T-helper 1 cell treated with Interleukin-12 subunit alpha and Interleukin-12 subunit beta and Interleukin-4 antibody, amounts not matched to agents 30 μg/mL and 1 μg/mL, for 36 hours (primary cell): ENCODE measurements at regions not wholly inside any gene's neighbourhood (a gene's known extent, or its start where the extent isn't known, plus 50 kb on each side); places are given as distances from the start of the nearest gene placed in this dataset.

Source experiments
- H3K27ac Mint-ChIP-seq: one replicate; pipeline ENCODE4 v1.8.0; 2021; ENCODE audit warnings: mild to moderate bottlenecking, mixed read lengths
- H3K27me3 Mint-ChIP-seq: one replicate; pipeline ENCODE4 v1.8.0; 2021; ENCODE audit warnings: low read depth, mixed read lengths
- H3K36me3 Mint-ChIP-seq: one replicate; pipeline ENCODE4 v1.8.0; 2021; ENCODE audit warnings: low read depth, mixed read lengths
- H3K4me1 Mint-ChIP-seq: one replicate; pipeline ENCODE4 v1.8.0; 2021; ENCODE audit warnings: low read depth, mixed read lengths
- H3K4me3 Mint-ChIP-seq: one replicate; pipeline ENCODE4 v1.8.0; 2021; ENCODE audit warnings: mild to moderate bottlenecking, moderate library complexity, mixed read lengths
- H3K9me3 Mint-ChIP-seq: one replicate; pipeline ENCODE4 v1.8.0; 2021; ENCODE audit warnings: mixed read lengths

DNA sequence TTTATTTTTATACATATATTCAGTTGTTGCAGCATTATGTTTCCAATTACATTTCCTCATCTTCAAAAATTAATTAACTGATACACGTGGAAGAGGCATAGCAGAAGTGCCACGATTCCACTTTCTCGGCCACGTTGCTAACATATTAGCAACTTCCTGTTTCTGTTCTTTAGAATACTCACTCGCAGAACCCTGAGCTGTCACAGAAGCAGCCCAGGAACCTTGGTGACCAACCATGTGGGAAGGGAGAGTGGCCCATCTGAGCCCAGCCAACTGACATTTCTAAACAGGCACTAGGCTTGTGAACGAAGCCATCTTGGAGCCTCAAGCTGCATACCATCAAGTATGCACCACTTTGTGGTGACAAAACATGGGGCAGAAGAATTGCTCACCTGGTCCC, 350.1 kb downstream of the CBLN2 start:
- Mint-ChIP-seq H3K4me1 (no peaks in the 10 kb centered on the region), H3K4me3 (no peak overlapping the region), H3K9me3 (peaks cover 6% of the 10 kb centered on the region), H3K27me3 (no peaks in the 10 kb centered on the region), H3K36me3 (no peaks in the 10 kb centered on the region), H3K27ac (no peak overlapping the region)

- no peak overlapping the region for H3K4me3 Mint-ChIP-seq
- peaks cover 6% of the 10 kb centered on the region for H3K9me3 Mint-ChIP-seq
- H3K27ac Mint-ChIP-seq, result no peak overlapping the region
- no peaks in the 10 kb centered on the region for H3K27me3 Mint-ChIP-seq
- no peaks in the 10 kb centered on the region for H3K36me3 Mint-ChIP-seq
- no peaks in the 10 kb centered on the region for H3K4me1 Mint-ChIP-seq
Measured at GRCh38 chr18:72187956-72188355, 356.2 kb downstream of the CBLN2 start.

DNA sequence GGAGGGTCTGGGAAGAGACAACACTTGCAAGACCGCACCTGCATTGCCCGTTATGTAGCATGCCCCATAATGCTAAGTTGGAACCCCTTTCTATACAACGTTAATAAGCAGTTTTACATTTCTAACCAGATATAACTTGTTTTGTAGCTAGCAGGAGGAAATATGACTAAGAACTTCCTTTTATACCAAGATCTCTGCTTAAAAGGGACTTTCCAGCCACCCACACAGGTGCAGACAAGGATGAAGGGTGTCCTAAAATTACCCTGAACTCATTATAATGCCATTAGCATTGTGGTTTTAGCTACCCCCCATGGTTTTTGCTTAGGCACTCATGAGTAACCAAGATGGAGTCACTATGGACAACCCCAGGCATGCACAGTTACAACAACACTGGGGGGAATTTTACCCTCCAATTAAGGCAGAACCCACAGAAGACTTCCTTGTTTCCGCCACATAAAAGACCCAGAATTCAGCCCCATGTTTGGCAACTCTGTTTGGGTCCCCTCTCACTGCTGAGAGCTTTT, 362.8 kb downstream of the CBLN2 start:
- Mint-ChIP-seq H3K36me3 (no peaks in the 10 kb centered on the region), H3K27ac (peak overlapping the region; percentile 7), H3K9me3 (peaks cover 18% of the 10 kb centered on the region), H3K4me3 (no peak overlapping the region), H3K27me3 (no peaks in the 10 kb centered on the region), H3K4me1 (peaks cover 2% of the 10 kb centered on the region)

- Mint-ChIP-seq H3K27me3 (no peaks in the 10 kb centered on the region), H3K4me1 (peaks cover 2% of the 10 kb centered on the region), H3K9me3 (peaks cover 22% of the 10 kb centered on the region), H3K4me3 (no peak overlapping the region), H3K36me3 (no peaks in the 10 kb centered on the region), H3K27ac (peak overlapping the region; percentile 7)
Measured at GRCh38 chr18:72180689-72181088, 363.5 kb downstream of the CBLN2 start.

GRCh38 chr18:72174972-72175649, 369.0 kb downstream of the CBLN2 start:
- H3K36me3 Mint-ChIP-seq, result no peaks in the 10 kb centered on the region
- no peak overlapping the region for H3K27ac Mint-ChIP-seq
- no peaks in the 10 kb centered on the region for H3K4me1 Mint-ChIP-seq
- H3K27me3 Mint-ChIP-seq, result no peaks in the 10 kb centered on the region
- peaks cover 10% of the 10 kb centered on the region for H3K9me3 Mint-ChIP-seq
- H3K4me3 Mint-ChIP-seq, result no peak overlapping the region

GRCh38 chr18:72171596-72171995, 372.5 kb downstream of the CBLN2 start:
- H3K9me3 Mint-ChIP-seq, result peaks cover 7% of the 10 kb centered on the region
- no peaks in the 10 kb centered on the region for H3K4me1 Mint-ChIP-seq
- no peak overlapping the region for H3K4me3 Mint-ChIP-seq
- H3K27ac Mint-ChIP-seq, result no peak overlapping the region
- H3K27me3 Mint-ChIP-seq, result no peaks in the 10 kb centered on the region
- H3K36me3 Mint-ChIP-seq, result no peaks in the 10 kb centered on the region

DNA sequence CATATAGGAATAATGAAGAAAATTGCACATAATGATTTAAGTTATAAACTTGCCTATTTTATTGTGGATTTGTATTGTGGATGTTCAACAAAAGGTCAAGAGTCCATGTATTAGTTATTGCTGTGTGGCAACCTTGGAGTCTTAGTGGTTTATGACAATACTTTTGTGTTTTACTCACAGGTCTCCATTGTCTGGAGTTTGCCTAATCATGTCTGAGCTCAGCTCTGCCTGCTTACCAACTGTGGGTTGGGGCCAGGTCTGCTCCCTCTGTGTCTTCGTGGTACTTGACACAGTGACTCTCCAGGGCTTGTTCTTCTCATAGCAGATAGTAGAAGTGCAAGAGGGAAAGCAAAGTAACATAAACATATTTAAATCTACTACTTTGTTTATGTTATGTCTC, 382.5 kb downstream of the CBLN2 start:
- no peaks in the 10 kb centered on the region for H3K27me3 Mint-ChIP-seq
- no peak overlapping the region for H3K4me3 Mint-ChIP-seq
- no peaks in the 10 kb centered on the region for H3K4me1 Mint-ChIP-seq
- H3K27ac Mint-ChIP-seq, result no peak overlapping the region
- H3K36me3 Mint-ChIP-seq, result no peaks in the 10 kb centered on the region
- H3K9me3 Mint-ChIP-seq, result no peaks in the 10 kb centered on the region

DNA sequence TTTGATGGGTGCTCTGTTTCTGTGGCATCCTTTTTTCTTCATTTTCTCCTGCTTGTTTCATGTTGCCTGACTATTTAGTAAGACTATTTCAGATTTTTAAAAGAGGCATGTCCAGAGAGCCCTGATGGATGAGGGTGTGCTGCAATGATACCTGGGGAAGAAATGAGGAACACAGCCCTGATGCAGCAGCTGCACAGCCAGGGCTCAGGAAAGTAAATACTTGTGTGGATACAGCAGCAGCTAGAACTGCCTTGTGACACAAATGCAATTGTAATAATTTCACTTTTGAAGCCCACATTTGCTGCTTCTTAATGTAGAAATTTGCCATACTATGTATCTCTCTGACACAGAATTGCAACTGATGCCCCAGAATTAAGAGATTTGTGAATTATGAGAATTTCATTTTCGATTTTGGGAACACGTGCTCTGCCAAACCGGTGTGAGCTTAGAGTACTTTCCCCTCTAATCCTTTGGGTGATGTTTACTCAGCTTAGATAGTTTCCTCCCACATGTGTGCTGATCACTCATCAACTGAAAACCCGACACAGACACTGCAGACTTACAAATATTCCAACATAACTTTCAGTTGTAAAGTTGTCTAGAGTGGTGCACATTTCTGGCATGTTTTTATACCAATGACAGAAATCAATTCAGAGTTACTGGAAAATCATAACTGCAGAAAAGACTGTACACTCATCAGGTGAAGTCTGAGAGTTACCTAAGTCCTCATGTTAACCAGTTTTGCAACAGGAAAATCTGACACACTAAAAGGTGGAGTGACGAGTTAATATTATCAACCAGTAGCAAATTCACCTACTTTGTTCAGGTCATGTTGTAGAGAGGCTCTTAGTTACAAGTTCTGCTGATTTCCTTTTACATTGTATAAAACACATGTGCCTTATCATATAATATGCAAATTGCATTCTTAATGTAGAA, 383.4 kb downstream of the CBLN2 start:
- no peaks in the 10 kb centered on the region for H3K36me3 Mint-ChIP-seq

GRCh38 chr18:72155327-72155726, 388.8 kb downstream of the CBLN2 start:
- H3K36me3 Mint-ChIP-seq, result no peaks in the 10 kb centered on the region
- no peaks in the 10 kb centered on the region for H3K9me3 Mint-ChIP-seq
- no peak overlapping the region for H3K4me3 Mint-ChIP-seq
- H3K27me3 Mint-ChIP-seq, result no peaks in the 10 kb centered on the region
- H3K27ac Mint-ChIP-seq, result no peak overlapping the region
- no peaks in the 10 kb centered on the region for H3K4me1 Mint-ChIP-seq

More for the DNA sequence above, 383.4 kb downstream of the CBLN2 start:
- Mint-ChIP-seq H3K27me3 (no peaks in the 10 kb centered on the region), H3K4me3 (no peak overlapping the region), H3K4me1 (no peaks in the 10 kb centered on the region), H3K9me3 (no peaks in the 10 kb centered on the region), H3K27ac (no peak overlapping the region)

GRCh38 chr18:72154926-72155325, 389.2 kb downstream of the CBLN2 start:
- Mint-ChIP-seq H3K4me1 (no peaks in the 10 kb centered on the region), H3K27ac (no peak overlapping the region), H3K4me3 (no peak overlapping the region), H3K9me3 (no peaks in the 10 kb centered on the region), H3K27me3 (no peaks in the 10 kb centered on the region), H3K36me3 (no peaks in the 10 kb centered on the region)

DNA sequence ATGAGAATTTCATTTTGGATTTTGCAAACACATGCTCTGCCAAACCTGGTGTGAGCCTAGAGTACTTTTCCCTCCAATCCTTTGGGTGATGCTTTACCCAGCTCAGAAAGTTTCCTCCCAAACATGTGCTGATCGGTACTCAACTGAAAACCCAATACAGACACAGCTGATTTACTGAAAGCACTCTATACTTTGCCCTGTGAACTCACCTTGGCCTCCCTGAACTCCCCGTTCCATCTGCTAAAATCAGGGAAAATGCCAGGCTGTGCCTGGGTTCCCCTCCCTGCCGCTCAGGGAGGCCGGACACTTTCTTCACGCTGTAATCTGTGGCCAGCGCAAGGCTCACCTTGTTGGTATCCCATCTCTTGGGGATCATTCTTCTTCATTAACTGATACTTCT, 391.2 kb downstream of the CBLN2 start:
- no peaks in the 10 kb centered on the region for H3K9me3 Mint-ChIP-seq
- H3K27me3 Mint-ChIP-seq, result no peaks in the 10 kb centered on the region
- no peaks in the 10 kb centered on the region for H3K4me1 Mint-ChIP-seq
- H3K36me3 Mint-ChIP-seq, result no peaks in the 10 kb centered on the region
- H3K27ac Mint-ChIP-seq, result no peak overlapping the region
- H3K4me3 Mint-ChIP-seq, result no peak overlapping the region

GRCh38 chr18:72147830-72148229, 396.3 kb downstream of the CBLN2 start:
- no peaks in the 10 kb centered on the region for H3K27me3 Mint-ChIP-seq
- no peak overlapping the region for H3K27ac Mint-ChIP-seq
- H3K4me1 Mint-ChIP-seq, result no peaks in the 10 kb centered on the region
- H3K9me3 Mint-ChIP-seq, result no peaks in the 10 kb centered on the region
- no peaks in the 10 kb centered on the region for H3K36me3 Mint-ChIP-seq
- H3K4me3 Mint-ChIP-seq, result no peak overlapping the region

GRCh38 chr18:72140007-72140406, 404.1 kb downstream of the CBLN2 start:
- no peak overlapping the region for H3K27ac Mint-ChIP-seq
- no peaks in the 10 kb centered on the region for H3K9me3 Mint-ChIP-seq
- no peak overlapping the region for H3K4me3 Mint-ChIP-seq
- H3K27me3 Mint-ChIP-seq, result no peaks in the 10 kb centered on the region
- H3K36me3 Mint-ChIP-seq, result no peaks in the 10 kb centered on the region
- no peaks in the 10 kb centered on the region for H3K4me1 Mint-ChIP-seq

GRCh38 chr18:72128649-72129048, 415.5 kb downstream of the CBLN2 start:
- no peaks in the 10 kb centered on the region for H3K27me3 Mint-ChIP-seq
- H3K4me1 Mint-ChIP-seq, result no peaks in the 10 kb centered on the region
- peaks cover 4% of the 10 kb centered on the region for H3K9me3 Mint-ChIP-seq
- no peak overlapping the region for H3K27ac Mint-ChIP-seq
- no peak overlapping the region for H3K4me3 Mint-ChIP-seq
- H3K36me3 Mint-ChIP-seq, result no peaks in the 10 kb centered on the region

DNA sequence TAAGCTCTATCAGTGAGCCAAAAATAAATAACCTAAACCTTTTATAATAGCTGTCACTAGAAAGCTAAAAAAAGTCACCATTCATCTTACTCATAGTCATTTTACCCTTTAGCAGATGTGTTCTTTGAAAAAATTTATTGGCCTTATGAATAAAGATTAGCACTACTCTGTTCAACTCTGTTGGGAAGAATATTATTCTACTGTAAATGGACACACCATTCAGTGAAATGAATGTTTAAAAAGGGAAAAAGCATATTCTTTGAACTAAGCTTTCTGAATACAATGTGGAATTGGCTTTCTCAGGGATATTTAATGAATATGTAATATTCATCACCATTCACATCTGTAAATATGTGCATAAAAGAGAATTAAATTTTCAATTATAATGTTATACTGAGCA, 422.0 kb downstream of the CBLN2 start:
- Mint-ChIP-seq H3K9me3 (no peaks in the 10 kb centered on the region), H3K36me3 (no peaks in the 10 kb centered on the region), H3K27ac (no peak overlapping the region), H3K27me3 (no peaks in the 10 kb centered on the region), H3K4me3 (no peak overlapping the region), H3K4me1 (no peaks in the 10 kb centered on the region)
